GM19025 (cell line): ENCODE measurements at regions not wholly inside any gene's neighbourhood (a gene's known extent, or its start where the extent isn't known, plus 50 kb on each side); places are given as distances from the start of the nearest gene placed in this dataset.

Source experiments
- ATAC-seq: cut with Tn5 transposase; IDR thresholded peaks from one replicate; pipeline ENCODE4 v1.9.1; 2021; ENCODE audit warnings: mild to moderate bottlenecking, low read depth, moderate library complexity; ENCODE audit not compliant: unreplicated experiment

DNA sequence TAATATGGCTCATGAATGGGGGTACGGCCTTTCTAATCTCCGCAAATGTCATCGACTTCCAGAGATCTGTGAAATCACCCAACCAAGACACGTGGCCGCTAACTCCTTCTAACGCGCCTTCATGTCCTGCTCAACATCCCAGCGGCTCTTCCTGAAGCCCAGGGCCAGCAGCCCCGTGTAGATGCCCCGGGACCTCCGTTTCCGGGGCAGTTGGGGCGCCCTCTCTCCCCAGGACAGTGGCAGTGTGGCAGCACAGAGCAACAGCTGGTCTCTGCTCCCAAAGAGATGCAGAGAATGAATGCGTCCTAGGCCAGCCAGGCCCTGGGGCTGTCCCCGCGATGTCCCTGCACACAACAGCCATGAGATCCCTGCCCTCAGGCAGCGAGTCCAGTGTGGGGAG lies 153.5 kb downstream of the RBFOX3 start:
- ATAC-seq, result no peak

GRCh38 chr17:79455636-79456035 lies 155.2 kb downstream of the RBFOX3 start:
- ATAC-seq, result no peak

- no peak for ATAC-seq
These were observed 156.0 kb downstream of the RBFOX3 start for GRCh38 chr17:79454826-79455225.

- no peak for ATAC-seq
These were observed 157.4 kb downstream of the RBFOX3 start for GRCh38 chr17:79453481-79453880.

GRCh38 chr17:79452706-79453105 lies 158.1 kb downstream of the RBFOX3 start:
- ATAC-seq, result no peak

- no peak for ATAC-seq
These were observed 159.7 kb downstream of the RBFOX3 start for GRCh38 chr17:79451167-79451566.

DNA sequence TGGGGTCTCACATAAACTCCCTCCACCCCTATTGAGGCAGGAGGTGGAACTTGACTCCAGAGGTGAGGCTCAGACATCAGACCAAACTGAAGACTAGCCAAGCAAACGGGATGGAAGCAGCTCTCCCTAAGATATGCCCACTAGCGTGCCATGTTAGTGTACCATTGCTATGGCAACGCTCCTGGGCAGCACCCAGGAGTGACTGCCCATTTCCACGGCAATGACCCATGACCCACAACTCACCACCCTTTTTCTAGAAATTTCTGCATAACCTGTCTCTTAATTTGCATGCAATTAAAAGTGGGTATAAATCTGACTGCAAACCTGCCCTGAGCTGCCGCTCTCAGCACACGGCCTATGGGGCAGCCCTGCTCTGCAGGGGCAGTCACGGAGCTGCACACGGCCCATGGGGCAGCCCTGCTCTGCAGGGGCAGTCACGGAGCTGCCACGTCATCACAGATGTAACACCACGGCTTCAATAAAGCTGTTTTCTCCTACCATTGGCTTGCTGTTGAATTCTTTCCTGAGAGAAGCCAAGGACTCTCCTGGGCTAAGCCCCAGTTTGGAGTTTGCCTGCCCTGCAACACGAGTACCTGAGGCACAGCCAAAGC lies 164.3 kb downstream of the RBFOX3 start:
- ATAC-seq, result no peak

DNA sequence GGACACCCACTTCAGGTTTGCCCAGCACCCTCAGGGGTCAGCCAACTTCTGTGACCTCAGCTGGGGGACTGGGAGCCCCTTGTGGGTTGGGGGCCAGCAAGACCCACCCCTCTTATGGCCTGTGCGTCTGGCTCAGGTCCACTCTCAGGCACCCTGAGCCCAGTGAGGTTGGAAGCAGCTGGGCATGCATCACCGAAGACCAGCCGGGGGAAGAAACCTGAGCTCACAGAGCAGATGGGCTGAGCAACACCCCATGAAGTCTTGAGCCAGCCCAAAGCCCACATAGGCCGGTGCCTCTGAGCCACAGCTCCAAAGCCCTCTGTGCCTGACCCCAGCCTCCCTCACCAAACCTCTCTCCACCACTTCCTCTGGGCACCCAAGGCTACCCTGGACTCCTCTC lies 166.7 kb downstream of the RBFOX3 start:
- no peak for ATAC-seq

DNA sequence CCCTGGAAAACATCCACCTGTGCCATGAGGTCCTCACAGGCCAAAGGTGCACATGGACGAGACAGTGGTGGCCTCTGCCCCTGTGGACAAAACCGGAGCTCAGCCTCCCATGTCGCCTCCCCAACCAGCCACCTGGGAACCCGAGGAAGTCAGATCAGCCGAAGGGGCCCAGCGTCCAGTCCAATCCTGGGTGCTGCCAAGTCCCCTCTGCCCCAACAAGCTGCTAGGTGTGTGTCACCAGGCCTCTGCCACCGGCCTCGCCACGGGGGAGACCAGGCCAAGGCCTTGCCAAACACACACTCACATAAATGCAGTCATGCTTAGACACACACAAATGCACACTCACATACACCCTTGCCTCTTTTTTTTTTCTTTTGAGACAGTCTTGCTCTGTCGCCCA lies 167.8 kb downstream of the RBFOX3 start:
- no peak for ATAC-seq

GRCh38 chr17:79441356-79442160 lies 169.3 kb downstream of the RBFOX3 start:
- no peak for ATAC-seq

DNA sequence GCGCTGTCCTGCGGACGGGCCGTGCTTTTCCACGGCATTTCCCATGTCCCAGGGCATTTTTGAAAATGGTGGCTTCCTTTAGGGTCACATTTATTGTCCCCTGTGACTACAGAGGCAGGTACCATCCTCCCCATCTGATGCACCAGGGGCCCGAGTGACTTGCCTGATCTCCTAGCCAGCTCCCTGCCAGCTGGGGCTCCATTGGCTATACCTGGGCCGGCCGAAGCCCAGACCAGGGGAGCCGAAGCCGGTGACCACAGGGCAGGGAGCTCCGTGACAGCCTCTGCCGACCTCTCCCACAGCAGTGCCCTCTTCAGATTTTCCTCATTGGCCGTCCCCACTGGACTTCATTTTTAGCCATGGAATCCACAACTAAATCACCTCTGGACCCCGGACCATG lies 170.6 kb downstream of the RBFOX3 start:
- no peak for ATAC-seq

GRCh38 chr17:79439493-79439892 lies 171.4 kb downstream of the RBFOX3 start:
- no peak for ATAC-seq

- no peak for ATAC-seq
These were observed 172.1 kb downstream of the RBFOX3 start for GRCh38 chr17:79438546-79439334.

DNA sequence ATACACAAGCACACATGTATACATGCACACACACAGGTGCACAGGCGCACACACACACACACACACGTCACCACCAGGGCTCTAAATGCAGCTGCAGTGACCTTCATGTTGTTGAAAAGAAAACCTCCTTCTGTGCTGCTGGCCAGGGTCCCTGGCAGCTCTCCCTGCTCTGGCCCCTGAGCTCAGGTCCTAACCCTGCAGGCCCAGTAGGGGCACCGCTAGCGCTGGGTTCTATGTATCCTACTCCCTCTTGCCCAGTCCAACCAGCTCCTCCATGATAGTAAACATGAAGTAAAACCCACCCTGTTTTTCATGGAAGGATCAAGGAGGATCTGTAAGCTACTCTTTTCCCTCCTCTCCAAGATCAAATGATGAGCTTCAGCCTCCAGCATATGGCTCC lies 172.8 kb downstream of the RBFOX3 start:
- ATAC-seq, result no peak

DNA sequence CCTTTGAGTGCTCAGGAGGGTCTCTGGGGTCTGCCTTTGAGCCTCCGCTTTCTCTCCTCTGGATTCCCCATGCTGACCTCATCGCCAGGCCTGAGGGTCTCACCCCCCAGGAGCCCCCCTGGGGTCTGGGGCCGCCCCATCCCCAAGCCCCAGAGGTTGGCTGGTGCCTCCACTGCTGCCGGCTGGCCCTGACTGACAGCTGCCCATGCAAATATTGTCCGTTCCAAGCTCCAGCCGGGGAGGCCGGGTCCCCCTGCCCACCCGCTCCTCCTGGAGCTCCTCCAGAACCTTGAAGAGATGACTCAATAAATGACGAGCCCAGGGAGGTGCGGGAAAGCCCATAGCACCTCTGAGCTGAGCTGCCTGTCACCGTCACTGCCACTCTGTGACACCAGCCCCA lies 173.8 kb downstream of the RBFOX3 start:
- ATAC-seq, result no peak

DNA sequence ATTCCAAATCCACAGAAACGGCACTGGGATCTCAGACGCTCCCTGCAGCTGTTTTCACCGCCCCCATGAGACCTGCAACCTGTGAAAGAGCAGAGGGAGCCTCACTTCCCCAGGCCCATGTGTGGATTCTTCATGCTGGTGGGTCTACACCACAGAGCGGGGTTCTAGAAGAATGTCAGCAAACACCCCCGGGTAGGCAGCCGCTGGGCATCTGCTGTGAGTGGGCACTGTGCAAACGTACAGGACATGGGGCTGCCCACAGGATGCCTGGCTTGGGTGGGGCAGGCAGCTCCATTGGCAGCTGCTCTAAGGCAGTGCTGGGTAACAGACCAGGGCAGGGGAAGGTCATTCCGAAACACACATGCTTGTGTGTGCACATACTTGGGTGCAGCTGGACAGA lies 174.9 kb downstream of the RBFOX3 start:
- no peak for ATAC-seq

- no peak for ATAC-seq
These were observed 175.6 kb downstream of the RBFOX3 start for GRCh38 chr17:79435296-79435695.

- ATAC-seq, result no peak
These were observed 176.6 kb downstream of the RBFOX3 start for GRCh38 chr17:79434215-79434614.

GRCh38 chr17:79433379-79433778 lies 177.5 kb downstream of the RBFOX3 start:
- ATAC-seq, result no peak

- ATAC-seq, result no peak
These were observed 179.7 kb downstream of the RBFOX3 start for GRCh38 chr17:79431175-79431574.

DNA sequence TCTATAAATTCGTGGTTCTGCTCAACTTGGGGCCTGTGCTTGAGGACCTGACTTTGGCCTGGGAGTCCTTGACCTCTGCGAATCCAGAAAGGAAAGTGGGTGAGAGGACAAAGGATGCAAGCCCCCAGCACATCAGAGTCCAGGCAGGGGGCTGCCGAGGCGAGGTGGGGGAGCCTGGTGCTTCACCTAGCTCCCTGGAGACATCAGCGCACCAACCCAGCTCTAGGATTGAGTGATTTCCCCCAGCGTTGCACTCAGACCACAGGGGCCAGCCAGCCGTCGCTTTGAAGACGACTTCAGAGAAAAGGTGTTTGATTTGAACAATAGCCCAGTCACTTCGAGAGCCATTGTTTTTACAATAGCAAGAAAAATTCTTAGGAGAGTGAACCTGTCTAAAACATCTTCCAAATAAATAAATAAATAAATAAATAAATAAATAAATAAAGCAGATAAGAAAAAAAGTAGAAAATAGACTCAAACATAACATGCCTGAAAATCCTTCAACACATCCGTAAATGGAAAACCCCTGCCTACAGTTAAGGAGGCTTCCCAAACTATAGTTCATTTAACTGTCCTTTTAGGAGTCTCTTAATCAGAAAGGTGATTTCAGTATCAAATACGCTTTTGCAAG lies 180.9 kb downstream of the RBFOX3 start:
- ATAC-seq, result no peak
